ENCODE measurements at regions not wholly inside any gene's neighbourhood (a gene's known extent, or its start where the extent isn't known, plus 50 kb on each side); places are given as distances from the start of the nearest gene placed in this dataset.

- DNase-seq (ENCODE audit: low spot score): no peak
Observed at GRCh38 chr4:141290771-141291170, 70.1 kb downstream of the ZNF330 start.

GRCh38 chr4:141294306-141294705 lies 73.6 kb downstream of the ZNF330 start:
- no peak for DNase-seq (ENCODE audit: low spot score)

GRCh38 chr4:141301216-141301615 lies 80.5 kb downstream of the ZNF330 start:
- DNase-seq (ENCODE audit: low spot score): no peak

GRCh38 chr4:141302924-141303323 lies 82.2 kb downstream of the ZNF330 start:
- no peak for DNase-seq (ENCODE audit: low spot score)

GRCh38 chr4:141304346-141304745 lies 83.7 kb downstream of the ZNF330 start:
- DNase-seq (ENCODE audit: low spot score): no peak

- DNase-seq (ENCODE audit: low spot score): no peak
Observed at GRCh38 chr4:141306331-141306730, 85.6 kb downstream of the ZNF330 start.

GRCh38 chr4:141307241-141307689 lies 86.6 kb downstream of the ZNF330 start:
- DNase-seq (ENCODE audit: low spot score): peak; percentile 79

GRCh38 chr4:141309874-141310273 lies 89.2 kb downstream of the ZNF330 start:
- DNase-seq (ENCODE audit: low spot score): no peak

- no peak for DNase-seq (ENCODE audit: low spot score)
Observed at GRCh38 chr4:141311246-141312204, 90.8 kb downstream of the ZNF330 start.

- no peak for DNase-seq (ENCODE audit: low spot score)
Observed at GRCh38 chr4:141314627-141315026, 93.9 kb downstream of the ZNF330 start.

- DNase-seq (ENCODE audit: low spot score): no peak
Observed at GRCh38 chr4:141328560-141329173, 108.0 kb downstream of the ZNF330 start.

- DNase-seq (ENCODE audit: low spot score): no peak
Observed at GRCh38 chr4:141329174-141329569, 108.5 kb downstream of the ZNF330 start.

GRCh38 chr4:141330616-141331015 lies 109.9 kb downstream of the ZNF330 start:
- DNase-seq (ENCODE audit: low spot score): no peak

- DNase-seq (ENCODE audit: low spot score): peak; percentile 26
Observed at GRCh38 chr4:141331534-141332358, 111.1 kb downstream of the ZNF330 start.

- peak; percentile 89 for DNase-seq (ENCODE audit: low spot score)
Observed at GRCh38 chr4:141332359-141333181, 111.9 kb downstream of the ZNF330 start.

- peak; percentile 7 for DNase-seq (ENCODE audit: low spot score)
Observed at GRCh38 chr4:141333456-141334230, 112.9 kb downstream of the ZNF330 start.

- no peak for DNase-seq (ENCODE audit: low spot score)
Observed at GRCh38 chr4:141335166-141335565, 114.5 kb downstream of the ZNF330 start.

GRCh38 chr4:141338238-141338637 lies 117.5 kb downstream of the ZNF330 start:
- no peak for DNase-seq (ENCODE audit: low spot score)

GRCh38 chr4:141339391-141339790 lies 118.7 kb downstream of the ZNF330 start:
- no peak for DNase-seq (ENCODE audit: low spot score)

- no peak for DNase-seq (ENCODE audit: low spot score)
Observed at GRCh38 chr4:141339966-141340365, 119.3 kb downstream of the ZNF330 start.

- no peak for DNase-seq (ENCODE audit: low spot score)
Observed at GRCh38 chr4:141340458-141340857, 119.8 kb downstream of the ZNF330 start.
